ENCODE measurements at regions not wholly inside any gene's neighbourhood (a gene's known extent, or its start where the extent isn't known, plus 50 kb on each side); places are given as distances from the start of the nearest gene placed in this dataset.
"Not testable (repeated sequence)": the region's sequence is repeated elsewhere in the genome, so short reads cannot be mapped to it uniquely, and the experiment has no call there.

DNA sequence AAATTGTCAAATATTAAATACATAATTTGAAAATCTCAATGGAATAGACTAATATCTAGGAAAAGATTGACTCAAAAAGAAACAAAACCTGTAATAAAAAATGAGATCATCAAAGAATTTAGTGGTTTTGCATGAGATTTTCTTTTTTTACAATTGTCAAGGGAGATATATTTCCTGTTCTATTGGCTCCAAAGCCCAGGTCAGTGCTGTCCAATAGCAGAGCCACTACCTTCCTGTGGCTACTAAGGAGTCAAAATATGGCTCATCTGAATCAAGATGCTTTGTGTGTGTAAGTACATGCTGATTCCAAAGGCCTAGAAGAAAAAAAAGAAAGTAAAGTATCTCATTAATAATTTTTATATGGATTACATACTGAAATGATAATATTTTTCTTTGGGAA, 191.9 kb downstream of the C7orf25 start:
- Histone ChIP-seq H3T11ph (ENCODE audit: low read length) (no peak overlapping the region), H2BK15ac (ENCODE audit: low read depth, low read length) (no peak overlapping the region), H3K14ac (ENCODE audit: insufficient read depth, low read length) (no peak overlapping the region), H3K56ac (ENCODE audit: insufficient read length, low read depth, low read length) (no peak overlapping the region), H3K23ac (ENCODE audit: insufficient read length, low read depth, low read length) (no peak overlapping the region), H4K8ac (replicated peaks; ENCODE audit: insufficient read length, low read depth, low read length) (no peak overlapping the region), H3K4me2 (ENCODE audit: insufficient read depth, insufficient read length, low read length) (no peak overlapping the region), H2BK120ac (ENCODE audit: low read depth, low read length, poor library complexity, severe bottlenecking) (no peak overlapping the region), H3K79me2 (ENCODE audit: insufficient read depth, low read length) (no peaks in the 10 kb centered on the region), H2AK5ac (ENCODE audit: insufficient read length, low read length) (no peak overlapping the region), H3K23me2 (ENCODE audit: insufficient read length, low read depth, low read length, poor library complexity, severe bottlenecking) (no peaks in the 10 kb centered on the region), H3K9ac (ENCODE audit: extremely low read depth, insufficient read length, low read length) (no peak overlapping the region), H3K4ac (ENCODE audit: low read depth, low read length) (no peak overlapping the region), H4K91ac (ENCODE audit: insufficient read length, low read depth, low read length) (no peak overlapping the region), H2AFZ (ENCODE audit: low read length) (no peak overlapping the region), H3K18ac (ENCODE audit: insufficient read length, low read depth, low read length) (no peak overlapping the region), H4K5ac (ENCODE audit: insufficient read length, low read depth, low read length) (no peak overlapping the region), H2BK12ac (ENCODE audit: insufficient read length, low read depth, low read length) (no peak overlapping the region), H2BK5ac (ENCODE audit: insufficient read length, low read length) (no peak overlapping the region), H3K4me1 (ENCODE audit: insufficient read depth, low read length) (no peaks in the 10 kb centered on the region; the same call in 1 of the 2 replicates), H3K27ac (ENCODE audit: insufficient read length, low read depth, low read length) (no peak overlapping the region), H3K79me1 (ENCODE audit: insufficient read depth, low read depth, low read length, poor library complexity, severe bottlenecking) (no peaks in the 10 kb centered on the region), H4K20me1 (ENCODE audit: control insufficient read depth, insufficient read depth, insufficient read length) (no peaks in the 10 kb centered on the region), H3K9me3 (ENCODE audit: control insufficient read depth, low read depth, low read length) (no peaks in the 10 kb centered on the region), H3K27me3 (ENCODE audit: insufficient read depth, low read length) (no peaks in the 10 kb centered on the region), H2BK20ac (ENCODE audit: low read depth, low read length, poor library complexity, severe bottlenecking) (no peak overlapping the region)
- peaks cover 7 to 9% of the 10 kb centered on the region in 2 experiments; a peak in 2 of 5 replicates for H3K9me3 Mint-ChIP-seq
- H3K36me3 Mint-ChIP-seq (ENCODE audit: insufficient read depth in 1 of 3, low read depth in 3 of 3) = peaks cover 0 to 5% (median 1%) of the 10 kb centered on the region in 3 experiments; a peak in 2 of 7 replicates
- TF ChIP-seq, protein P1, sequence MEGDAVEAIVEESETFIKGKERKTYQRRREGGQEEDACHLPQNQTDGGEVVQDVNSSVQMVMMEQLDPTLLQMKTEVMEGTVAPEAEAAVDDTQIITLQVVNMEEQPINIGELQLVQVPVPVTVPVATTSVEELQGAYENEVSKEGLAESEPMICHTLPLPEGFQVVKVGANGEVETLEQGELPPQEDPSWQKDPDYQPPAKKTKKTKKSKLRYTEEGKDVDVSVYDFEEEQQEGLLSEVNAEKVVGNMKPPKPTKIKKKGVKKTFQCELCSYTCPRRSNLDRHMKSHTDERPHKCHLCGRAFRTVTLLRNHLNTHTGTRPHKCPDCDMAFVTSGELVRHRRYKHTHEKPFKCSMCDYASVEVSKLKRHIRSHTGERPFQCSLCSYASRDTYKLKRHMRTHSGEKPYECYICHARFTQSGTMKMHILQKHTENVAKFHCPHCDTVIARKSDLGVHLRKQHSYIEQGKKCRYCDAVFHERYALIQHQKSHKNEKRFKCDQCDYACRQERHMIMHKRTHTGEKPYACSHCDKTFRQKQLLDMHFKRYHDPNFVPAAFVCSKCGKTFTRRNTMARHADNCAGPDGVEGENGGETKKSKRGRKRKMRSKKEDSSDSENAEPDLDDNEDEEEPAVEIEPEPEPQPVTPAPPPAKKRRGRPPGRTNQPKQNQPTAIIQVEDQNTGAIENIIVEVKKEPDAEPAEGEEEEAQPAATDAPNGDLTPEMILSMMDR (conservative IDR thresholded peaks at IDR 0.05) = no peak
- no peak overlapping the region for H3K27ac Mint-ChIP-seq
- DNase-seq = no peak
- H3K4me3 Mint-ChIP-seq = no peak overlapping the region
- peaks cover 22 to 24% of the 10 kb centered on the region in 2 experiments for H3K4me1 Mint-ChIP-seq
- peaks cover 3% of the 10 kb centered on the region; the same call in 1 of the 2 replicates for H3K27me3 Mint-ChIP-seq (ENCODE audit: low read depth)

- not testable (repeated sequence) for H3K9me3 Mint-ChIP-seq; H2BK15ac ChIP-seq (ENCODE audit: low read depth, low read length); H3K23me2 ChIP-seq (ENCODE audit: insufficient read length, low read depth, low read length, poor library complexity, severe bottlenecking); H3K79me2 ChIP-seq (ENCODE audit: insufficient read depth, low read length); H2BK5ac ChIP-seq (ENCODE audit: insufficient read length, low read length); H3K56ac ChIP-seq (ENCODE audit: insufficient read length, low read depth, low read length); H4K5ac ChIP-seq (ENCODE audit: insufficient read length, low read depth, low read length); DNase-seq; H3K27ac ChIP-seq (ENCODE audit: insufficient read length, low read depth, low read length); H3K4me1 ChIP-seq (ENCODE audit: insufficient read depth, low read length); H2AK5ac ChIP-seq (ENCODE audit: insufficient read length, low read length); H4K91ac ChIP-seq (ENCODE audit: insufficient read length, low read depth, low read length); H3K27me3 ChIP-seq (ENCODE audit: insufficient read depth, low read length); H3K4ac ChIP-seq (ENCODE audit: low read depth, low read length); H3K23ac ChIP-seq (ENCODE audit: insufficient read length, low read depth, low read length); H3K9me3 ChIP-seq (ENCODE audit: control insufficient read depth, low read depth, low read length); H4K8ac ChIP-seq (replicated peaks; ENCODE audit: insufficient read length, low read depth, low read length); H2BK12ac ChIP-seq (ENCODE audit: insufficient read length, low read depth, low read length); H3K27me3 Mint-ChIP-seq (ENCODE audit: low read depth); H3T11ph ChIP-seq (ENCODE audit: low read length); H2AFZ ChIP-seq (ENCODE audit: low read length); H3K18ac ChIP-seq (ENCODE audit: insufficient read length, low read depth, low read length); H3K4me2 ChIP-seq (ENCODE audit: insufficient read depth, insufficient read length, low read length); H3K4me3 Mint-ChIP-seq; H4K20me1 ChIP-seq (ENCODE audit: control insufficient read depth, insufficient read depth, insufficient read length); H3K14ac ChIP-seq (ENCODE audit: insufficient read depth, low read length); H2BK120ac ChIP-seq (ENCODE audit: low read depth, low read length, poor library complexity, severe bottlenecking); H3K27ac Mint-ChIP-seq; H2BK20ac ChIP-seq (ENCODE audit: low read depth, low read length, poor library complexity, severe bottlenecking); H3K9ac ChIP-seq (ENCODE audit: extremely low read depth, insufficient read length, low read length); H3K36me3 Mint-ChIP-seq (ENCODE audit: insufficient read depth in 1 of 3, low read depth in 3 of 3); H3K79me1 ChIP-seq (ENCODE audit: insufficient read depth, low read depth, low read length, poor library complexity, severe bottlenecking)
- peaks cover 16 to 19% of the 10 kb centered on the region in 2 experiments for H3K4me1 Mint-ChIP-seq
- WGBS (ENCODE audit: extremely low coverage, insufficient read length, low lambda C conversion rate) = no CpG with 5 or more reads among the region's 2 CpGs
Measured at GRCh38 chr7:42718466-42718865, 193.4 kb downstream of the C7orf25 start.
